SIG-M5 treated with dmso at 0.1 percent for 504 hours (cell line): ENCODE measurements at regions not wholly inside any gene's neighbourhood (a gene's known extent, or its start where the extent isn't known, plus 50 kb on each side); places are given as distances from the start of the nearest gene placed in this dataset.

Experiments
- DNase-seq: peaks from one replicate; lab custom pipeline; 2025; ENCODE audit not compliant: unreplicated experiment; lab: John Stamatoyannopoulos, UW

GRCh38 chr9:110110154-110110553 lies 97.8 kb downstream of the C9orf152 start:
- DNase-seq: no peak

- DNase-seq: no peak
These were observed 96.1 kb downstream of the C9orf152 start for GRCh38 chr9:110111868-110112267.

GRCh38 chr9:110112792-110113191 lies 95.2 kb downstream of the C9orf152 start:
- no peak for DNase-seq

DNA sequence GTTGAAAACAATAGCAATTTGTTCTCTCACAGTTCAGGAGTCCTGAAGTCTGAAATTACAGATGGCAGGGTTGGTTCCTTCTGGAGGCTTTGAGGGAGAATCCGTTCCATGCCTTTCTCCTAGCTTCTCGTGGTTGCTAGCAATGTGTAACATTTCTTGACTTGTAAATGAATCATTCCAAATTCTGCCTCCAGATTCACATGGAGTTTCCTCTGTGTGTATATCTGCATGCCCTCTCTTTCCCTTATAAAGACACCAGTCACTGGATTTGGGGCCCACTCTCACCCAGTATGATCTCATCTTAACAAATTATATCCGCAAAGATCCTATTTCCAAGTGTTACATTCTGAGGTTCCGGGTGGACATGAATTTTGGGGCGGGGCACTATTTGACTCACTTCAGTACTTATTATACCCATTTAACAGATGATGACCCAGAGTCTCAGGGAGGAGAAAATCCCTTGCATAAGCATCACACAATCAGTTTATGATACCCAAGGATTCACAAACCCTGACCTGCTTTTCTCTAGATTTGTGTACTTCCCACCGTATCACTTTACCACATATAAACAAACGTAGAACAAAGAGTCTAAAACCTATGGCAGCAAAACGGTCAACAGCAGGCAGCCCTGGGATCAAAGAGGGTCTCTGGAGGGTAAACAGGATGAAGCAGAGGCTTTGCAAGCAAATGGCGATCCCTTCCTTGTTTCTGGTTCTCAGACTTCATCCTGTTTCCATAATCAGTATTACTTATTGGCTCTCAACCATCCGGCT lies 93.7 kb downstream of the C9orf152 start:
- DNase-seq: no peak

DNA sequence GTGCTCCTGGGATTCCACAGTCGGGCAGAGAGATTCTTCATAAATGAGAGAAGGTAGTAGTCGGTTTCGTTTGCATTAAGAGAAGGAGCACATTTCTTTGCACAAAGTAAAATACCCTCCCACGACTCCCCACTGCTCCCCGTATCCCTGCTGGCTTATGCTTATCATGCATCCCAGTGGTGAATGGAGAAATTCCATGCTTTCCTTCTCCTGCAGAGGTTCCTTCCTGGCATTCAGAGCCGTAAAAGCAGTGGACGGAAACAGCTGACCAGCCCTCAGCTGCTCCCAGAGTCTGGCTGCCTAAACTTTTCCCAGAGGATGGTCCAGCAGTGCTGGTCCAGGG lies 93.1 kb downstream of the C9orf152 start:
- no peak for DNase-seq

GRCh38 chr9:110115341-110115820 lies 92.6 kb downstream of the C9orf152 start:
- DNase-seq: no peak

DNA sequence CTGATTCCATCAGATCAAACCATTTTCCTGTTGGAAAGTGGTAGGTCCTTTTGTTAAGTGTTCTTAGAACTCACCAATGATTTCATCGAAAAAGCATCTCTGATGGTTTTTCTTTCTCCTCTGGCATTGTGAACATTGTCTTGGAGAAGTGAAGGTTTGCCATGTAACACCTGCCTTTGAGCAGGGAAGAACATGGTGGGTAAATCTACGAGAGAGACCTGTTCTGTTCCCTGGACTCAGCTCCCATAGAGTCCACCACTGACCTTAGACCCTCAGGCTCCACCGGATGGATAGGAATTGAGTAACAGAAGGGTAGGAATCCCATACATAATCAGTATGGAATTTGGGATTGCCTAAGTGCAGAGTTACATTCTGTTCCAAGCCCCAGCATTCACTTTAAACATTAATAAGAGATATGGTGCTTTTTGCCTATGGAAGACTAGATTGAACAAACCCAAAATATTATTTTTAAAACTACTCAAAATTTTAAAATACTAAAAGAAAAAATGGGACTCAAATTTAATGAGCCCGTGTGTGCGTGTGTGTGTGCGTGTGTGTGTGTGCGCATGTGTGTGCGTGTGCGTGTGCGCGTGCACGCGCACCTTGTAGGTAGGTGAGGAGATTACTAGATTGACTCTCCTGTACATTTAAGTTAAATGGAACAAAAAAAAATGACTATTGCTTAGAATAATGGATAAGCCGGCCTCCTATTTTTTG lies 92.0 kb downstream of the C9orf152 start:
- DNase-seq: no peak

- DNase-seq: no peak
These were observed 91.4 kb downstream of the C9orf152 start for GRCh38 chr9:110116543-110116885.

DNA sequence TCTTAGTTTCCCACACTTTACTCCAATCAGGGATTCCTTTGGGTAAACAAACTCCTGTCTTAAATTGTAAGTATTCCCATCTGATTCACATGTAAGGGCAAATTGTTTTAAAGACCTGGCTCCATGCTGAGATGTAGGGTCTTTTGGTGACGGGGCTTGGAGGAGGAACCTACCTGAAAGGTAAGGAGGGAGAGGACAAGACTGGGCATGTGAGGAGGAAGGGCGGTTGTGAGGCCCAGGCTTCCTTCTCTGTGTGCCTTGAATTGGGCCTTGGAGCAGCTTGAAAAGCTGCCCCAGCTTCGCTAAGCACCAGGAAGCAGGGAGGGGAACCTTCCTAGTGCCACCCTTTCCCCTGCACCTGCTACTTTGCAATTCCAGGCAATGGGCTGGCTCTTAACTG lies 86.8 kb downstream of the C9orf152 start:
- DNase-seq: no peak

DNA sequence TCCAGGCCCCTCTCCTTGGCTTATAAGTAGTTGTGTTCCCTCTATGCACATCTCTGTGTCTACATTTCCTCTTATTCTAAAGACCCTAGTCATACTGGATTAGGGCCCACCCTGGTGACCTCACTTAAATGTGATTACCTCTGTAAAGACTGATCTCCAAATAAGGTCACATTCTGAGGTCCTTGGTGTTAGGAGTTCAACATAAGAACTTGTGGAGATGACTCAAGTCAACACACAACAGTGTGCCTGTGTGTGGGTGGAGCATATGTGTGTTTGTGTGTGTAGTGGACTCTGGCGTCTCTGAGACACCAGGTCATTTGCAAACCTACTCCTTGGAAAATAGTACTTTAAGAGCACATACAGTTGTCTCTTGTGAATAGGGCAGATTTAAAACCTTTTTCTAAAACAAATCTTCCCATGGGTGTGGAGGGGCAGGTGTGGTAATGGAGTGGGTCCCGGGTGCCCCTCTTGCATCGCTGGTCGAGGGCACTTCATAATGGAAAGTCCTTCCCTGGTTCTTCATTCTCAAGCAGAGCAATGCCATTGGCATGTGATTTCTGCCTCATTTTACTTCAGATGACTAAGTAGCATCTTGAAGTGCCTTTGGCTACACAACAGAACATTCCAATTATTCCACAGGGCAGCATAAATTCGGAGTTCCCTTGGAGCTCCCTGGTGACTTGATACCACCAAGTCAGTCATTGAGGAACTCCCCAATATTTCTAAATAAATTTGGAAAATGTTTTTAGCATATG lies 84.4 kb downstream of the C9orf152 start:
- DNase-seq: no peak

DNA sequence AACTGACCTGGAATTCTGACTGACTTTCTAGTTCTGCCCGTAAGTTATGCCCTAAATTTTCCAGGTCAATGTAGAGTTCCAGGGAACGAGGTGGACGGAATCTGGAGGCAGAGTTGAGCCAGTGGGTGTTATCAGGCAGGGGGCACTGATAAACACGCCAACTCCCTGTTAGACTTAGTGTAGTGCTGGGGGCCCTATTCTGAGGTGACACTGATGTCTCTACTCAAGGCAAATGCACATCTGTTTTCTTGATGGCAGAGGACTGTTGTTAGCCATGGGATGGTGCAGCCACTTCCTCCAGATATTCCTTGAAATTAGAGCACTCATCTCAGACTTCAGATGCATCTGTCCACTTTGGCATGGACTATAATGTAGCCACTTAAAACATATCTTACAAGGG lies 83.5 kb downstream of the C9orf152 start:
- no peak for DNase-seq

DNA sequence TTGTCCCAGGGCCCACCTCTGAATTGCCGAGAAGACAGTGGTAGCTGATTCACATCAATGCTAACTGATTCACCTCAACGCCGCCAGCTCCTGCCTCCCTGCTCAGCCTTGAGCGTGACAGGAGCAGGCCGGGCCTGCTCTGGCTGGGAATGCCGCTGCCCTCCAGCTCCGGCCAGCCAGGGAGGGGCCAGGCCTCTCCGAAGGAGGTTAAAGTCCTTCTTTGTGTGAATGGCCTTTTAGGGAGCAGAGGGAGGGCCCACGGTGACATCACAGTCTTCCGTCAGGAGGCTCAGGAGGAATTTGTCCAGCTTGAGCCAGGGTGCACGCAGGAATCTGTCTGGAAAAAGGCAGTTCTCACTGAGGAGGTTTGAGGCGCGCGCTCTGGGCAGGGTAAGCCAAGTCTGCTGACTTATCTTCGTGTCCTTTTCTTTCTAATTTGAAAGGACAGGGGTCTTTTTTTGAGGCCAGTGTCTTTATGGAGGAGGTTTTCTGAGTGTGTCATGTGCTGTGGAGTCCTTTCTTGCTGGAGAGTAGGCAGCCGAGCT lies 82.7 kb downstream of the C9orf152 start:
- DNase-seq: no peak

GRCh38 chr9:110125763-110126351 lies 82.1 kb downstream of the C9orf152 start:
- no peak for DNase-seq

DNA sequence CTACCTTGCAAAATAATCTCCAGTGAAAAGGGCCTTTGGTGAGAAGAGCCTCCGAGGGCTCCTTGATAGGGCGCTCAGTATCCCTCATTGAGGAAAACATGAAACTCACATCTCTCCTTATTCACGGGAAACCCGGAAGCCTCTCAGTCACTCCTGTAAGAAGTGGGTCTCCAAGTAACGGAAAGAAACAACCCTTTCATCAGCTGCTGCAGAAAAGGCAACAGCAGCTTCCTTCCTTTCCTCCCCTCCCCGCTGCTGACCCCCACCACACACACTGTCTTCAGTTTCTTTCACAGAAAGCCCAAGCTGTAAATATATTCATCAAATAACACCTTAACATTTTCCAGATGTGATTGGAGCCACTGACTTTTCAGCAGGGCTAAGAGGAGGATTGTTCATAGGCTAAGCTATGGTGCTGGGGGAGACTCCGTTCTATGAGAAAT lies 81.4 kb downstream of the C9orf152 start:
- DNase-seq: no peak

DNA sequence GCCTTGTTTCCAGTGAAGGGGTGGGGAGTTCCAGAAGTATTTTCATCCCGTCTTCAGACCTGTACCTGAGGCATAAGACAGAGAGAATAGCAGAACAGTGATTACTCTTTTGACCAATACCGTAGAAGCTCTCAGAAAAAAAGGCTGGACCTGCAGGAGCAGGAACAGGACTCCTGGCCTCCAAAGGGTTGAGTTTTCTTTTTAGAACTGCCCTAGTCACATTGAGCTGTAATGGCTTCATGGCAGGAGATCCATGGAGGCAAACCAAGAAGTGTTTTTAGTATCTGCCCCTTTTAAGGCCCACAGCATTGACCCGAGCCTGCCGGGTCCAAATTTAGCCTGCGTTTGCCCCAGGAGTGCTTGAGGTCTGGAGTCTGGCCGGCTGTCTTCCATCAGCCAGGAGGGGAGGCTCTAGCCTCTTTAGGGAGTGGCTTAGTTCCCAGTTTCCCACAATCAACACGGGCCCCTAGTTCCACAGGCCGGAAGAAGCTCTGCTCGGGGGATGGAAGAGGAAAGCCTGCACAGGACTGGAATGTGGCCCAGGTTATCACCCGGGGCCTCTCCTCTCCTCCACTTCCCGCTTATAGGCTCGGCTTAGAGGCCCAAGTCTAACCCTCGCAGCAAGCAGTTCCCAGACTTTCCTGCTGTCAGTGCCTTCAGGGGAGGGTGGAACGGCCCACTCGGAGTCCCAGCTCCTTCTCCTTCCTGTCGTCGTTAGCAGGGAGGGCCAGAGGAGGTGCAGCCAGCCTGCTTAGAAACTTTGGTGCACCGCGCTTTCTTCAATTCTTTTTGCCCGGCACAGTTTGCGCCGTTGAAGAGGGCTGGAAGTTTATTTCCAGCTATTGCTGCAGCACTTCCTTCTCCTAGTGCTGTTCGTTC lies 80.7 kb downstream of the C9orf152 start:
- no peak for DNase-seq

DNA sequence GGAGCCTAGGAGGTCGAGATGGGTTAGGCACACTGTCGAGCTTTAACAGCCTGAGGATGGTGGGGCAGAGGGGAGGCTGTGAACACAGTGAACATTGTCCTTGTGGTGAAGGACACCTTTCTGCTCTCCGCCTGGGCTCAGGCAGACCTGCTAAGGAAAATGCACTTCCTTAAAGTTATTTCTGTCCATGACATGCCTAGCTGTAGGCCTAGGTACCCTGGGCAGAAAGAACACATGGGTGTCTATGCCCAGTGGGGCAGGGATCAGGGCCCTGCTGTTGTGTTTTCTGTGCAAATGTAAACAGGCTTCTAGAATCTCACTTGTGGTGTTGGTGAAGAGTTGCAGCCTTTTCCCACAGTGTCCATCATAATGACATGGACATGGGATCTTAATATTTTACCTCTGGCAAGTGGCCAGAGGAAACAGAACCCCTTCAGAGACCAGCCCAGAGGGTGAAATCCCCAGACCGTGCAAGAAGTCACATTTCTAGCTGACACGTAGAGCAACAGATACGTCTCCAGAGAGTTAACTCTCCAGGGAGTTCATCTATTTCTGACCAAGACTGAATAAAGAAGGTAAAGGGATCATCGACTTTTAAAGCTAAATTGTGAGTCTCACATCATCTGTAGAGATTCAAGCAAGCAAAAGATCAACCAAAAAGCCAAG lies 79.2 kb downstream of the C9orf152 start:
- no peak for DNase-seq

DNA sequence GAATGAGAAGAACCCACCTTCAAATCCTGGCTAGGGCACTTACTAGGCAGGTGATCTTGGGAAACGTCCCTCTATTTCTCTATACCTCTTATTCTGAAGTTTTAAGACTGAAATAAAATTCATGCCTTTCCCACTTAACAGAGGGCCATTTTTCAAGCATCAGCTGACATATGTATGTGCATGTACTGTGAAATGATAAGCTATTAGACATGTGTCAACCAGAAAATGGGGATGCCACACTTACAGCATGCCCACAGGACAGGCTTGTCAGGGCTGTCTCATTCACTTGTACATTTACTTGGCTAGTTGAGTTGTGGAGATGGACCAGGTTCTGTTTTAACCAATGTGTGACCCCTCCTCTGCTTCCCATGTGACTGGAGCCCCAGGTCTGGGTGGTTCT lies 78.5 kb downstream of the C9orf152 start:
- no peak for DNase-seq

GRCh38 chr9:110130211-110130610 lies 77.7 kb downstream of the C9orf152 start:
- DNase-seq: no peak

- DNase-seq: no peak
These were observed 77.1 kb downstream of the C9orf152 start for GRCh38 chr9:110130791-110131416.
